ENCODE measurements at regions not wholly inside any gene's neighbourhood (a gene's known extent, or its start where the extent isn't known, plus 50 kb on each side); places are given as distances from the start of the nearest gene placed in this dataset.

- no peak for DNase-seq
Measured at GRCh38 chr15:96262549-96263489, 67.7 kb upstream of the NR2F2 start.

GRCh38 chr15:96264351-96264798, 66.1 kb upstream of the NR2F2 start:
- no peak for DNase-seq

DNA sequence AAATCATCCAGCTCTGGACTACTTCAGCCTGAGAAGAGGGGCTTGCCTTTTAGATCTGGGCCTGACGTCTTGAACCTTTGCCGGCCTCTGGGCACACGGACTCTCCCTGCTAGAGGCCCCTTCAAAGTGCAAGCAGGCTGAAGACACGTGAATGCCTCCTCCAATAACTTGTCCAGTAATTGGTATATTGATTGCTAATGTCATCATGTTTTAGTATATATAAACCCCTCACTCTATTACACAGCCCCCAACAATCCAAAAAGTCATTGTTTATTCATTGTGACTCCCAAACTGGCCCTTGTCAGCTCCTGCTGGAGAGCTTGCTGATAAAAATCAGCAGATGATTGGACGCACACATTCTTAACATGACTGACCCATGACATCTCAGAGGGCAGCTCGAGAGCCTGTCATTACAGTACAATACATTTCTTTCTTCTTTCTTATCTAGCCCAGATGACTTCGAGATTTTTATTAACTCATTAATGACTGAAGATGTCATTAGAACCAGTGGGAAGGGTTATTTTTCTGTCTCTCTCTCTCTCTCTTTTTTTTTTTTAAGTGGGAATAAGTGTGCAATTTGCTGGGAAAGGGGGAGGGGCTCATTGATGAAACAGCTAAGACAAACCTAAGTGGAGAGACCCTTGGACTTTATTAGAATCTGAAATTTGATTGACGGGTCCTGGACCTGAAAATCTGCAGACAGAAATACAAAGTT, 65.5 kb upstream of the NR2F2 start:
- DNase-seq = peak; percentile 72

DNA sequence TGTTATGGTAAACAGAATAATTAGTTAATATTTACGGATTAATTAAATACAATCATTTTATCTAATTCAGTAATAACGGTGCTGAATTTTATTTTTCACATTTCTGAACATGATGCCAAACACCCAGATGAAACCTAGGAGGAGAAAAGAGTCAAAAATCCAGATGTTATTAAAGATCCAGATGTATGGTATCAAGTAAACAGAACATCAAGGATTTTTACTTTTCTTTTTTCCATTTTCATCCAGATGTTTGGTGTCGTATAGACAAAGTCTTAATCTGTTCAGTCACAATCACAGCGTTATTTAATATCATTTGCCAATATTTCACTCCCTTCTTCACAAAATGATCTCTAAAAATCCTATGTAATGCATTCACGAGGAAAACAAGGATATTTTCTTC, 64.0 kb upstream of the NR2F2 start:
- DNase-seq = no peak

DNA sequence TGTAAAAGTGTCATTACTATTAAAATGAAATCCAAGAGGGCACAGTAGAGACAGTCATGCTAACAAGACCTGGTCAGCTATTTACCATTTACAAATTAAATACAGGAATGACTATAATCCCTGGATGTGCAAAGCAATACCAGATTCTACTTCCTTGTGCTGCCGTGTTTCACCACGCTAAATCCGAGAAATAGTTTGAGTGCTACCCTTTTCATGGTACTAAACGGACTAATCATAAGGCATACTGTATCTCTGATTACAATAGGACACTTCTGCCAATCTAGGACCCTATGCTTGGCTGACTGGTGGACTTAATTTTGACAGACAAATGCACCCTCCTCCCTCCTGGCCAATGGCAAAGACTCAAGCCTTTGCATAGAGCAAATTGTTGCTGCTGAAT, 63.0 kb upstream of the NR2F2 start:
- no peak for DNase-seq

DNA sequence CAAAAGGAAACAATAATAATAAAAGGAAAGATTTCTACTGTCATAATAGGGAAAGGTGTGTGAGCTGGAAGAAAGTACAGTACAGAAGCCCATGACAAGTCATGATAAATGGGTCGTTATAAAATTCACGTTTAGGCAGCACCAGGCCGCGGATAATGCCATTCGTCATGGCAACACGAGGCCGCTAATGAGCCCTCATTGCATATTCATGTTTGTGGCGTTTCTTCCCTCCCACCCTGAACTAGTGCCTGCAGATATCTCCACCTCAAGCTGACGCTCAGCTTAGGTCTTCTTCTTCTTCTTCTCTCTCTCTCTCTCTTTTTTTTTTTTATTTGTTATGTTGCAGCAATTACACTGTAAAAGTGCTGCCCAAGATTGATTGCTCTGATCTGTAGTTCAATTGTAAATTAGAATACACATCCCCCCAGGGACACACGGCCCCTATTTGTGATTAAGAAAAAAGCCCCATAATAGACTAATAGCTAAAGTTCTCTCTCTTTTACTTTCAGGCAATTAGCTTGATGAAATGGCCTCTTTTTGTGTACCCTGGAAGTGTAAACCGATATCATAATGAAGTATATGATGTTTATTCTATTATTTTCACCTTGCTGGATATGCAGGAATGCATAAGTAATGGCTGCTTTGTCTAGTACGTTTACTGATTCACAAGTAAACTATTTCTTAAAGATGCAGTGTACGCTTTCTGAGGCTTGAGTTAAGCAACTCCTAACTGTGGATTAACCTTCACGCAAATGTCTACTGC, 61.9 kb upstream of the NR2F2 start:
- DNase-seq = no peak

DNA sequence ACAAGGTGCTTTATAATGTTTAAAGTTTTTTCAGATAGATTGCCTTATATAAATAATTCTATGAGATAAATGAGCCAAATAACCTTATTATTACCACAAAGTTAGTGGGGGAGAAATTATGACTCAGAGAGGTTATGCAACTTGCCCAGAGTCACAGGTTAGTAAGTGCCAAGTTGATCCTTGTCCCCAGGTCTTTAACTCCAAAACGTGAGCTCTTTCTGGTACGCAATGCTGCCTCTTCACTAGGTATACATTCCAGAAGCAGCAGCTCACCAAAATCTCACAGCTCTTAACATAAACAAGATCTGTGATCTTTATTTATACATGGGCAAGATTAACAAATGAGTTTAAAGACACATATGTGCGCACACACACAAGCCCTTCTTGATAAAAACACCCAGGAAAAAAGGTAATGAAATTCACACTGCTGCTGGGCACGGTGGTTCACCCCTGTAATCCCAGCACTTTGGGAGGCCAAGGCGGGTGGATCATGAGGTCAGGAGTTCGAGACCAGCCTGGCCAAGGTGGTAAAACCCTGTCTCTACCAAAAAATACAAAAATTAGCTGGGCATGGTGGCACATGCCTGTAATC, 59.8 kb upstream of the NR2F2 start:
- no peak for DNase-seq

DNA sequence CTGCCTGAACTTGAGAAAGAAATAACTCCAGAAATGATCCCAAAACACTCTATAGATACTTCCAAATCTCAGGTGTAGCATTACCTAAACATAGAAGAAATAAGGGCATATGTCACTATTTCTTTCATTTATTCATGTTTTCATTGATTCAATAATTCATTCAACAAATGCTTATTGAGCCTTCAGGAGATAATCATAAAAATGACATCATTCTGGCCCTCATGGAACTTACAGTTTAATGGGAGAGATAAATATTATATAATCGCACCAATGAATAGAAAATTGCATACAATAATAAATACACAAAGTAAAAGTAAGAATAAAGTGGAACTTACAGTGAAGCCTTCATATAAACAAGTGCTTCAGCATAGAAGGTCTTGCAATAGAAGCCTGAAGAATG, 58.1 kb upstream of the NR2F2 start:
- no peak for DNase-seq

GRCh38 chr15:96273317-96274086, 57.0 kb upstream of the NR2F2 start:
- DNase-seq = peak; percentile 22

DNA sequence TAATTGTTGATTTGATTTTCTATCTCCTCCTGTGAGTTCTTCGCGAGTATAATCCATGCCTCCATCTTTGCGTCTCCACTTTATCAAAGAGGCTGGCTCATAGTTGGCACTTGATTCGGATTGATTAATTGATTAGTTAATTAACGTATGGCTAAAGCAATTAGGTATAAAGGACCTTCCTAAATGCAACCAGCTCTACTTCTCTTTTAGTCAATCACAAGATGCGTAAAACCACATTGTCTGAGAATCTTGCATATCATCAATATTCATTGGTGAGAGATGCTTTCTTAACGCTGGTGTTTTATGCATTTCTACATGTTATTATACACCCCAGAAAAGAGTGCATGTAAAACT, 56.4 kb upstream of the NR2F2 start:
- DNase-seq = no peak

GRCh38 chr15:96274698-96275097, 55.8 kb upstream of the NR2F2 start:
- DNase-seq = no peak

- DNase-seq = peak; percentile 29
Measured at GRCh38 chr15:96276438-96277210, 53.9 kb upstream of the NR2F2 start.
